Fibroblast of villous mesenchyme (primary cell): ENCODE measurements at regions not wholly inside any gene's neighbourhood (a gene's known extent, or its start where the extent isn't known, plus 50 kb on each side); places are given as distances from the start of the nearest gene placed in this dataset.
A peak's percentile ranks its signal among the peaks of the same experiment; 100 is the strongest.

Experiments
- DNase-seq: peaks from one replicate; pipeline ENCODE4 v3.0.0-alpha.2; 2010; ENCODE audit warnings: low read depth
- H3K4me3 ChIP-seq: 2 replicates; pipeline ENCODE4 v1.5.1; 2011; ENCODE audit warnings: low read depth, mild to moderate bottlenecking, low read length
- TF ChIP-seq, protein P1 (sequence below): IDR thresholded peaks from 2 replicates; pipeline ENCODE4 v1.5.1; 2012; ENCODE audit warnings: low read depth, mild to moderate bottlenecking, low read length; ENCODE audit not compliant: insufficient read depth

DNA sequence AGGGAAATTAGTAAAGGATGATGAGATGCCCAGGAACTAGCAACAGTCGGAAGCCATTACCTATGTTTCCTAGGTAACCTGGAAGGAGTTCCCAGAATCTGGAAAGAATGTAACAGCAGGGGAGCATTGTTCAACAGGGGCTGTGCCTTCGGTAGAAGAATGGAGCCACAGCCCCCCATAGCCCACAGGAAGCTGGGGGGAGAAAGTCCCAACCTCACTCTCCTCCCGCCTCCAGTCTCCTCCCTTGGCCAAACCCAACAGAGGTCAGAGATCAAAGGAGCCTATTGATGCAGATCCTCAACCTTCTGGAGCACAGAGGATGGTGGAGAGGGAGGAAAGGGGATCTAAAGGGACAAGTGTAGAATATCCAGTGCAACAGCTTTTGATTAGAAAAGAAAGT is 131.5 kb upstream of the SLC44A3 start:
- DNase-seq: no peak
- H3K4me3 ChIP-seq: no peak overlapping the region
- TF ChIP-seq, protein P1, sequence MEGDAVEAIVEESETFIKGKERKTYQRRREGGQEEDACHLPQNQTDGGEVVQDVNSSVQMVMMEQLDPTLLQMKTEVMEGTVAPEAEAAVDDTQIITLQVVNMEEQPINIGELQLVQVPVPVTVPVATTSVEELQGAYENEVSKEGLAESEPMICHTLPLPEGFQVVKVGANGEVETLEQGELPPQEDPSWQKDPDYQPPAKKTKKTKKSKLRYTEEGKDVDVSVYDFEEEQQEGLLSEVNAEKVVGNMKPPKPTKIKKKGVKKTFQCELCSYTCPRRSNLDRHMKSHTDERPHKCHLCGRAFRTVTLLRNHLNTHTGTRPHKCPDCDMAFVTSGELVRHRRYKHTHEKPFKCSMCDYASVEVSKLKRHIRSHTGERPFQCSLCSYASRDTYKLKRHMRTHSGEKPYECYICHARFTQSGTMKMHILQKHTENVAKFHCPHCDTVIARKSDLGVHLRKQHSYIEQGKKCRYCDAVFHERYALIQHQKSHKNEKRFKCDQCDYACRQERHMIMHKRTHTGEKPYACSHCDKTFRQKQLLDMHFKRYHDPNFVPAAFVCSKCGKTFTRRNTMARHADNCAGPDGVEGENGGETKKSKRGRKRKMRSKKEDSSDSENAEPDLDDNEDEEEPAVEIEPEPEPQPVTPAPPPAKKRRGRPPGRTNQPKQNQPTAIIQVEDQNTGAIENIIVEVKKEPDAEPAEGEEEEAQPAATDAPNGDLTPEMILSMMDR: no peak

DNA sequence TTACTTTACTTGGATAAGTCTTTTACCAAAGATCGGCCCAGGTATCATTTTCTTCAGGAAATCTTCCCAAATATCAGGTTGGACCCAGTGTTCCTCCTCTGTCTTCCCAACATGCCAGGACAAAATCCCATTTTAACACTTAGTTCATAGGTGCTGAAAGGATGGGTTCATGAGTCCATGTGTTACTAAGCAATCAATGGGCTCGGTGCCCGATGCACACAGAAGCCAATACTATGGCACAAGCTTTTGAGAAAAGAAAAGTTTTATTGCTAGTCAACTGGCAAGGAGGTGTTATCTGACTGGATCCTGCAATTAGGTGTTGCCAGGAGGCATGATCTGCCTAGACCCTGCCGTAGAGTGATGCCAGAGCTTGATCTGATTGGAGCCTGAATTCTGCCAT is 133.3 kb upstream of the SLC44A3 start:
- TF ChIP-seq, protein P1: no peak
- DNase-seq: no peak
- no peak overlapping the region for H3K4me3 ChIP-seq

DNA sequence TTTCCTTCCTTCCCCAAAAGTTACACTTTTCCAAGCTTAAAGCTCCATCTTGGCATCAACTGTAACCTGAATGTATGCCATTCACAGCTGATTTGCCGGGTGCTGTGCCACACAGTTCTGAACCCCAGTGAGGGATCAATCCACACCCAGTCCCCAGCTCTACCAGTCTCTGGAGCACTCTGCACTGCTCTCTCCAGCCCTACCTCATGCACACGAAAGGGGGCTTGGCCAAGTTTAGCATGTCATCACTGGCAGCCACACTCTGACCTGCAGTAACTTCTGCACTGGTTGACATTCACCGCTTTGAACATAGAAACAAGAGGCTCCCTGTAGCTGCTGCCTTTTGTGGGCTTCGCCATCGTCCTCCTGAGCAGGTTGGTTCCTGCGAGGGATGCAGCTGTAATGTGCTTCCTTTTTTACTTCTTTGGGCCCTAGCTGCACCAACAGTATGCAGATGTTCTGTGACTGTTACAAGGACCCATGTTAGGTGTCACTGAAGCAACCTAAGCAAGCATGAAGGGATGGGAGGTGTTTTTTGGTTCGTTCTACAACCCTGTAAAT is 135.4 kb upstream of the SLC44A3 start:
- H3K4me3 ChIP-seq: no peak overlapping the region
- TF ChIP-seq, protein P1: no peak

DNA sequence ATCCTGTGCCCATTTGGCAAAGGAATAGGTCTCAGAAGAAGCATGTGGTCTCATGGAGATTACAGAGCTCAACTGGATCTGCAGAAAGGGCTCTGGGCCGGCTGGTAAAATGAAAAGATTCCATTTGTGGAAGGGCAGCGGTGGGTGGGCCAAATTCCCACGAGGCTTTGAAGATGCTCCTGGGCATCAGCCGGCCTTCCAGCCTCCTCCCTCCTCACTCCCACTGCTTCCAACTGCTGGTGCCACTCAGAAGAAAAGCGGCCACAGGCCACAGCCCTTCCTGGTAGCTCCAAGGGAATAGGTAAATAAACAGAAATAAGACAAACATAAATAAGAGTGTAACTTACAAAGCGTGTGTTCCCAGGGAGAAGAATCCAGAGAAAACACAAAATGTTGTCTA is 136.3 kb upstream of the SLC44A3 start:
- H3K4me3 ChIP-seq: no peak overlapping the region
- DNase-seq: no peak
- TF ChIP-seq, protein P1: no peak

More for the DNA sequence above, 135.4 kb upstream of the SLC44A3 start:
- no peak for DNase-seq

DNA sequence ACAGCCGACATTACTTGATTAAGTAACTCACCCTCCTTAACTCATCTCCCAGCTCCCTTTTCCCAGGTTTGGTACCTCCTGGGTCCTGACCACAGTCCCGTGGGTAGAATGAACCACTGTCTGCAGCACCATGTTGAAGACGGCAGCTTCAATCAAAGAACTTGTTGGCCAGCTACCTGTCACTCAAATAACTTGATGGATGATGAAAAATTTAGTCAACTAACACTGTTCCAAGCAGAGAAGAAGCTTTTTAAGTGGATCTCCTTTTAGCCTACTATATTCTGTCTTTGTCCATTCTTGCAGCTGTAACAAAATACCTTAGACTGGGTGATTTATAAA is 138.4 kb upstream of the F3 start:
- DNase-seq: no peak
- H3K4me3 ChIP-seq: no peak overlapping the region
- TF ChIP-seq, protein P1: no peak

DNA sequence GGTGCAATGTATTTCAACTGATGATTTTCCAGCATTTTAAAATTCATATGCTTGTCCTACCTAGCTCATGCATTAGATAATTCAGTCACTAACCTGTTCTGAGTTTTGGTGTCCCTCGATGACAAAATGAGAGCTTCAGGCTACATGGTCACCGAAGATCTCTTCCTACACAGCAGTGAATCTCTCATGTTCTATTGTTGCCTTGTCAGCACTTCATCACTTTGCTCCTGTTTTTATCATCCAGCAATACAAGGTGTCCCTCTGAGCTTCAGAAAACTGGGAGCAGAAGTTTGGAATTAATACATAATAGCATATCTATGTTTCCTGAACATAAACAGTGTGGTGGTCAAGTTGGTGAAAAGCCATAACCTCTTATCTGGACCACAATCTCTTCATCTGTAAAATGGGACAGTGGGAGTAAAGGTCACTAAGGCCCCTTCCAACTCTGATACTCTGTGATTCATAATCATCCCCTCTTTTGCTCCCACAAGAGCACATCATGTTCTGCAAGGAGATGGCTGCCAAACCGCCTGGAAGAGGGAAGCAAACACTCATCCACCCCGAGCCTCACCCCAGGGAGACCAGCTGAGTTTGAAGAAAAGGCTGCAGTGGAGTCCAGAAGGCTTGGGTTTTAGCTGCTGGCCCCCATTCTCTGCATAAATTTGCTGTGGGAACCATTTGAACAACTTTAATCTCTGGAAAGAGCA is 137.9 kb upstream of the F3 start:
- H3K4me3 ChIP-seq: no peak overlapping the region
- DNase-seq: peak; percentile 22
- TF ChIP-seq, protein P1: no peak
